K562 (cell line): ENCODE measurements at regions not wholly inside any gene's neighbourhood (a gene's known extent, or its start where the extent isn't known, plus 50 kb on each side); places are given as distances from the start of the nearest gene placed in this dataset.

Source experiments
- ATAC-seq: fragments of 200-7000 bp; cut with Tn5 transposase; 3 replicates; pipeline ENCODE4 v1.9.1; 2020; ENCODE audit warnings: moderate library complexity
- BruUV-seq: library from RNA; stranded (reverse); fragments of 400-500 nt; replicated peaks from 2 replicates; lab custom pipeline; 2021; lab: Mats Ljungman, UMichigan
- CTCF ChIA-PET: fragments of 300-600 bp; formaldehyde crosslinking; extraction: SDS; loops from one replicate; lab custom pipeline; 2021; ENCODE audit warnings: low intra/inter-chr PET ratio; lab: Yijun Ruan, JAX
- POLR2A ChIA-PET: fragments of 300-600, 350-650 bp; sonication (Branson Sonifier 250); formaldehyde crosslinking; extraction: SDS; loops from one replicate; lab custom pipeline; 2021; ENCODE audit warnings: antibody characterized with exemption, inconsistent platforms; lab: Yijun Ruan, JAX
- DNase-seq, 4 experiments: peaks; one replicate each; pipeline versions ENCODE4 v3.0.0 to v3.0.0-alpha.2; 2011 to 2018; ENCODE audit warnings: low spot score in 3 of 4, mixed read lengths in 3 of 4; ENCODE audit errors: extremely low read depth in 1 of 4
- FAIRE-seq: peaks from 2 replicates; lab custom pipeline; 2011; peaks lifted over from hg19 to GRCh38; lab: Jason Lieb, UNC
- H2AFZ ChIP-seq: 2 replicates; pipeline ENCODE4 v1.6.0; 2011; ENCODE audit warnings: low read depth, low read length, control low read depth, inconsistent platforms
- H3K27ac ChIP-seq: fragments of 200-600 bp; 3 replicates; pipeline ENCODE4 v1.8.0; 2011; ENCODE audit warnings: low read depth, mild to moderate bottlenecking, control low read depth, inconsistent platforms, low read length, moderate library complexity, mixed read lengths; ENCODE audit errors: extremely low read depth
- H3K27me3 ChIP-seq, 2 experiments: fragments of 300-600 bp in 1 of 2; 2 replicates in 1 of 2; 3 replicates in 1 of 2; pipeline versions ENCODE4 v1.6.0 to v1.8.0; 2011; ENCODE audit warnings: inconsistent platforms in 2 of 2, low read length in 2 of 2, mild to moderate bottlenecking in 1 of 2, mixed read lengths in 1 of 2, moderate library complexity in 1 of 2; ENCODE audit not compliant: control insufficient read depth in 2 of 2, insufficient read depth in 2 of 2
- H3K36me3 ChIP-seq: fragments of 300-600 bp; 3 replicates; pipeline ENCODE4 v1.8.0; 2011; ENCODE audit warnings: mild to moderate bottlenecking, low read length, inconsistent platforms; ENCODE audit not compliant: control insufficient read depth, insufficient read depth
- H3K4me1 ChIP-seq, 2 experiments: fragments of 200-600 bp in 1 of 2; replicated peaks in 1 of 2; 2 replicates in 1 of 2; 3 replicates in 1 of 2; pipeline versions ENCODE4 v1.5.1 to v1.8.0; 2011; ENCODE audit warnings: inconsistent platforms in 2 of 2, low read length in 2 of 2, mild to moderate bottlenecking in 1 of 2, mixed read lengths in 1 of 2, moderate library complexity in 1 of 2; ENCODE audit not compliant: control insufficient read depth in 2 of 2, insufficient read depth in 2 of 2
- H3K4me2 ChIP-seq: 2 replicates; pipeline ENCODE4 v1.6.1; 2011; ENCODE audit warnings: low read length, control low read depth, inconsistent platforms, mixed read lengths; ENCODE audit not compliant: insufficient read depth
- H3K4me3 ChIP-seq: fragments of 200-600 bp; sonication (generic), shearing (Covaris generic); 2 replicates; pipeline ENCODE4 v1.5.1; 2016; ENCODE audit warnings: control low read depth, inconsistent platforms
- H3K79me2 ChIP-seq: fragments of 200-600 bp; 3 replicates; pipeline ENCODE4 v1.8.0; 2011; ENCODE audit warnings: low read length, inconsistent platforms; ENCODE audit not compliant: control insufficient read depth, insufficient read depth
- H3K9ac ChIP-seq, 2 experiments: 2 replicates each; pipeline versions ENCODE4 v1.6.0 to v1.6.1; 2011; ENCODE audit warnings: low read depth in 2 of 2, low read length in 2 of 2, control low read depth in 1 of 2, inconsistent platforms in 1 of 2, mild to moderate bottlenecking in 1 of 2, mixed read lengths in 1 of 2; ENCODE audit not compliant: insufficient read depth in 1 of 2
- H3K9me1 ChIP-seq: one replicate; pipeline ENCODE4 v1.6.0; 2011; ENCODE audit warnings: inconsistent platforms, mild to moderate bottlenecking, low read length, moderate library complexity; ENCODE audit not compliant: control insufficient read depth, insufficient read depth
- H3K9me3 ChIP-seq: replicated peaks from 2 replicates; pipeline ENCODE4 v1.5.1; 2011; ENCODE audit warnings: low read depth, low read length, inconsistent platforms; ENCODE audit not compliant: control insufficient read depth, insufficient read depth
- H4K20me1 ChIP-seq: replicated peaks from 2 replicates; pipeline ENCODE4 v1.6.1; 2011; ENCODE audit warnings: low read length, inconsistent platforms, mixed read lengths; ENCODE audit not compliant: control insufficient read depth, insufficient read depth
- BDP1 ChIP-seq: IDR thresholded peaks from 3 replicates; pipeline ENCODE4 v1.6.1; 2011; ENCODE audit not compliant: insufficient read length, insufficient read depth
- C11orf30 ChIP-seq: fragments of 450-650 bp; IDR thresholded peaks from 2 replicates; pipeline ENCODE4 v1.6.1; 2016; ENCODE audit warnings: low read depth, mild to moderate bottlenecking
- CC2D1A ChIP-seq: fragments of 450-650 bp; IDR thresholded peaks from 2 replicates; pipeline ENCODE4 v1.6.1; 2017; ENCODE audit warnings: mild to moderate bottlenecking
- CEBPB ChIP-seq: fragments of 450-650 bp; IDR thresholded peaks from 2 replicates; pipeline ENCODE4 v1.6.1; 2016; ENCODE audit warnings: missing genetic modification characterization, missing compliant biosample characterization
- CTBP1 ChIP-seq: fragments of 450-650 bp; IDR thresholded peaks from 2 replicates; pipeline ENCODE4 v1.6.1; 2016; ENCODE audit warnings: borderline replicate concordance
- GTF2A2 ChIP-seq: IDR thresholded peaks from 2 replicates; pipeline ENCODE4 v1.6.1; 2016; ENCODE audit warnings: mild to moderate bottlenecking, missing genetic modification characterization, missing compliant biosample characterization
- RBBP5 ChIP-seq: fragments of 200-600 bp; sonication (generic); IDR thresholded peaks from 2 replicates; pipeline ENCODE4 v1.6.1; 2012; ENCODE audit warnings: borderline replicate concordance, mild to moderate bottlenecking, low read length, control low read depth, inconsistent platforms; ENCODE audit not compliant: insufficient read depth, poor library complexity, severe bottlenecking
- SPI1 ChIP-seq: IDR thresholded peaks from 2 replicates; pipeline ENCODE4 v1.6.1; 2011; ENCODE audit warnings: low read depth, low read length, control low read depth, borderline replicate concordance
- TRIM25 ChIP-seq: fragments of 450-650 bp; IDR thresholded peaks from 2 replicates; pipeline ENCODE4 v1.7.0; 2016; ENCODE audit warnings: borderline replicate concordance
- UBTF ChIP-seq, 2 experiments: IDR thresholded peaks; 2 replicates each; pipeline ENCODE4 v1.6.1; 2012; ENCODE audit warnings: improper control_type of control experiment in 2 of 2, low read depth in 2 of 2, low read length in 2 of 2, borderline replicate concordance in 1 of 2
- ZNF696 ChIP-seq: fragments of 250-450 bp; sonication (Bioruptor Pico); conservative IDR thresholded peaks from 2 replicates; pipeline ENCODE4 v1.4.0; 2020; ENCODE audit warnings: mild to moderate bottlenecking, moderate library complexity
- WGBS: fragments of 100-300 bp; shearing (Covaris generic); methylation state at CpG from one replicate; pipeline ENCODE4 v1.1.6; 2016; ENCODE audit warnings: low coverage, mixed read lengths; ENCODE audit not compliant: insufficient coverage; ENCODE audit errors: missing lambda C conversion rate; 5-methylcytosine and 5-hydroxymethylcytosine counted together
- in situ Hi-C: fragments of 300-500 bp; cut with MboI; formaldehyde crosslinking; loops from 4 replicates; pipeline ENCODE4 v1.15.0; 2018; ENCODE audit warnings: inconsistent platforms, mixed read lengths
- intact Hi-C: fragments of 100-400 bp; cut with micrococcal nuclease; formaldehyde crosslinking; loops from 2 replicates; pipeline ENCODE4 v1.14.2; 2022

GRCh38 chr1:47699492-47700235 lies 261.8 kb downstream of the FOXD2 start:
- H3K9ac ChIP-seq: no peak overlapping the region
- FAIRE-seq (no peak), ATAC-seq (no peak), DNase-seq (no peak)
- H3K27ac ChIP-seq: no peak overlapping the region
- no peaks in the 10 kb centered on the region; the same call in 1 of the 2 replicates for H4K20me1 ChIP-seq
- peaks cover 0 to 17% of the 10 kb centered on the region in 2 experiments; a peak in 4 of 5 replicates for H3K27me3 ChIP-seq
- BruUV-seq: no TSS peak
- ChIA-PET CTCF (interaction anchor here (0.7 kb wide), 1 partner anchor 50 kb away, joined by 3 read pairs; no protein-coding TSS in a partner anchor), POLR2A (interaction anchor here (1.2 kb wide), 1 partner anchor 20 kb away, joined by 4 read pairs; no protein-coding TSS in a partner anchor)
- no peaks in the 10 kb centered on the region for H3K4me1 ChIP-seq
- TF ChIP-seq CTBP1 (no peak), CEBPB (peak; percentile 61; the same call in 1 of the 2 replicates)
- WGBS: 1% methylated on average over 5 of the region's 5 CpGs
- H3K9me1 ChIP-seq: no peaks in the 10 kb centered on the region
- H2AFZ ChIP-seq: no peak overlapping the region
- H3K4me3 ChIP-seq: no peak overlapping the region
- H3K9me3 ChIP-seq: no peaks in the 10 kb centered on the region
- H3K4me2 ChIP-seq: no peak overlapping the region
- no peaks in the 10 kb centered on the region for H3K36me3 ChIP-seq
- H3K79me2 ChIP-seq: no peaks in the 10 kb centered on the region
- intact Hi-C loops (no loop called here), in situ Hi-C loops (loop anchor here (10.0 kb wide), 1 partner anchor 515 kb away; no protein-coding TSS in a partner anchor)

- H3K27me3 ChIP-seq: peaks cover 0 to 17% of the 10 kb centered on the region in 2 experiments; a peak in 1 of 5 replicates
- ATAC-seq: no peak
- no peaks in the 10 kb centered on the region; the same call in 1 of the 2 replicates for H4K20me1 ChIP-seq
- in situ Hi-C loops: loop anchor here (10.0 kb wide), 1 partner anchor 516 kb away; no protein-coding TSS in a partner anchor
- H3K4me1 ChIP-seq: no peaks in the 10 kb centered on the region
- no peak overlapping the region for H3K9ac ChIP-seq
- no peak for FAIRE-seq
- H3K9me1 ChIP-seq: no peaks in the 10 kb centered on the region
- no TSS peak for BruUV-seq
- intact Hi-C loops: no loop called here
- H3K79me2 ChIP-seq: no peaks in the 10 kb centered on the region
- no peak overlapping the region for H3K27ac ChIP-seq
- ChIA-PET POLR2A (interaction anchor here (0.5 to 1.1 kb wide), 2 partner anchors 15 to 348 kb away, joined by 3 read pairs; no protein-coding TSS in a partner anchor), CTCF (no interaction called here)
- no peak overlapping the region for H2AFZ ChIP-seq
- no peaks in the 10 kb centered on the region for H3K36me3 ChIP-seq
- H3K4me3 ChIP-seq: no peak overlapping the region
- no peak overlapping the region for H3K4me2 ChIP-seq
- WGBS: 2% methylated on average over 2 of the region's 2 CpGs
- no peak for DNase-seq
- no peaks in the 10 kb centered on the region for H3K9me3 ChIP-seq
- TF ChIP-seq C11orf30: no peak
- no peak for TF ChIP-seq RBBP5
- no peak for TF ChIP-seq SPI1
- TF ChIP-seq TRIM25: no peak
- TF ChIP-seq UBTF (IDR thresholded peaks at IDR 0.05; ENCODE audit: borderline replicate concordance in 1 of 2, low read depth in 2 of 2, low read length in 2 of 2): no peak
- no peak for TF ChIP-seq CC2D1A
- no peak for TF ChIP-seq GTF2A2 (tag)
- TF ChIP-seq BDP1: no peak
- no peak for TF ChIP-seq ZNF696
These were observed 263.4 kb downstream of the FOXD2 start for GRCh38 chr1:47701283-47701682.
